Left lung (tissue), 4 donors: ENCODE measurements at regions not wholly inside any gene's neighbourhood (a gene's known extent, or its start where the extent isn't known, plus 50 kb on each side); places are given as distances from the start of the nearest gene placed in this dataset.
A peak's percentile ranks its signal among the peaks of the same experiment; 100 is the strongest.

Experiments
- ATAC-seq: fragments of 200-7000 bp; cut with Tn5 transposase; one replicate; pipeline ENCODE4 v1.9.1; 2020; ENCODE audit warnings: moderate library complexity
- DNase-seq, 4 donors: peaks; one replicate each; pipeline ENCODE4 v3.0.0-alpha.2; 2013 to 2020
- H3K27ac ChIP-seq, 2 donors: fragments of 200-600 bp; sonication (generic) in 1 of 2; one replicate each; pipeline versions ENCODE4 v1.5.0 to v1.8.0; 2020 to 2021
- H3K27me3 ChIP-seq, 2 donors: fragments of 200-600 bp; sonication (generic) in 1 of 2; one replicate each; pipeline versions ENCODE4 v1.5.0 to v1.8.0; 2020 to 2021
- H3K36me3 ChIP-seq, 2 donors: fragments of 200-600 bp; sonication (generic) in 1 of 2; one replicate each; pipeline versions ENCODE4 v1.5.0 to v1.8.0; 2020 to 2021
- H3K4me1 ChIP-seq, 2 donors: fragments of 200-600 bp; one replicate each; pipeline ENCODE4 v1.8.0; 2021
- H3K4me3 ChIP-seq, 2 donors: fragments of 200-600 bp; sonication (generic) in 1 of 2; one replicate each; pipeline versions ENCODE4 v1.5.0 to v1.8.0; 2020 to 2021; ENCODE audit warnings: mild to moderate bottlenecking in 1 of 2
- H3K9me3 ChIP-seq, 2 donors: fragments of 200-600 bp; sonication (generic) in 1 of 2; one replicate each; pipeline versions ENCODE4 v1.5.0 to v1.8.0; 2020 to 2021
- CTCF ChIP-seq, 2 donors: fragments of 200-600 bp; sonication (generic) in 1 of 2; IDR thresholded peaks; one replicate each; pipeline versions ENCODE4 v1.5.0 to v1.8.0; 2021; ENCODE audit warnings: antibody characterized with exemption in 2 of 2
- intact Hi-C, 2 donors: fragments of 100-400 bp; cut with DNase I; formaldehyde crosslinking; loops; one replicate each; pipeline versions ENCODE4 v1.11.2 to v1.14.2; 2022
- donor health status: DM: no; HTN: yes; CAD: no.
- donor health status: DM: no; HTN: no; CAD: no.

- ATAC-seq: no peak
- TF ChIP-seq CTCF (IDR thresholded peaks at IDR 0.05): no peak
These were observed 460.8 kb downstream of the ENC1 start for GRCh38 chr5:74179701-74180100.

GRCh38 chr5:74179179-74179578 is 461.3 kb downstream of the ENC1 start:
- no peak for TF ChIP-seq CTCF (IDR thresholded peaks at IDR 0.05)
- DNase-seq (peak in 1 of 4 donors; percentile 26), ATAC-seq (peak; percentile 64)
- intact Hi-C loops: no loop called here
- Histone ChIP-seq H3K4me1 (no peaks in the 10 kb centered on the region), H3K27me3 (no peaks in the 10 kb centered on the region), H3K27ac (no peak overlapping the region), H3K36me3 (no peaks in the 10 kb centered on the region), H3K4me3 (no peak overlapping the region), H3K9me3 (no peaks in the 10 kb centered on the region)

More at GRCh38 chr5:74179701-74180100, 460.8 kb downstream of the ENC1 start:
- H3K9me3 ChIP-seq: no peaks in the 10 kb centered on the region
- no peaks in the 10 kb centered on the region for H3K36me3 ChIP-seq
- no peaks in the 10 kb centered on the region for H3K4me1 ChIP-seq
- intact Hi-C loops: no loop called here
- no peaks in the 10 kb centered on the region for H3K27me3 ChIP-seq
- no peak for DNase-seq
- H3K27ac ChIP-seq: no peak overlapping the region
- no peak overlapping the region for H3K4me3 ChIP-seq

GRCh38 chr5:74177961-74178360 is 462.6 kb downstream of the ENC1 start:
- H3K9me3 ChIP-seq: no peaks in the 10 kb centered on the region
- H3K36me3 ChIP-seq: no peaks in the 10 kb centered on the region
- H3K27ac ChIP-seq: no peak overlapping the region
- H3K4me1 ChIP-seq: no peaks in the 10 kb centered on the region
- no peak for DNase-seq
- no peak overlapping the region for H3K4me3 ChIP-seq
- TF ChIP-seq CTCF (IDR thresholded peaks at IDR 0.05): no peak
- ATAC-seq: no peak
- intact Hi-C loops: no loop called here
- no peaks in the 10 kb centered on the region for H3K27me3 ChIP-seq

GRCh38 chr5:74174366-74174765 is 466.2 kb downstream of the ENC1 start:
- H3K9me3 ChIP-seq: no peaks in the 10 kb centered on the region
- no peak overlapping the region for H3K27ac ChIP-seq
- no peak overlapping the region for H3K4me3 ChIP-seq
- H3K4me1 ChIP-seq: no peaks in the 10 kb centered on the region
- intact Hi-C loops: no loop called here
- no peak for ATAC-seq
- no peak for TF ChIP-seq CTCF (IDR thresholded peaks at IDR 0.05)
- H3K36me3 ChIP-seq: no peaks in the 10 kb centered on the region
- H3K27me3 ChIP-seq: no peaks in the 10 kb centered on the region
- DNase-seq: no peak

- intact Hi-C loops: no loop called here
- H3K27me3 ChIP-seq: no peaks in the 10 kb centered on the region
- no peak overlapping the region for H3K4me3 ChIP-seq
- ATAC-seq (no peak), DNase-seq (no peak)
- no peaks in the 10 kb centered on the region for H3K36me3 ChIP-seq
- H3K4me1 ChIP-seq: no peaks in the 10 kb centered on the region
- no peak overlapping the region for H3K27ac ChIP-seq
- TF ChIP-seq CTCF (IDR thresholded peaks at IDR 0.05): no peak
- no peaks in the 10 kb centered on the region for H3K9me3 ChIP-seq
These were observed 466.9 kb downstream of the ENC1 start for GRCh38 chr5:74173665-74174064.
